GM19452 (cell line): ENCODE measurements at regions not wholly inside any gene's neighbourhood (a gene's known extent, or its start where the extent isn't known, plus 50 kb on each side); places are given as distances from the start of the nearest gene placed in this dataset.

Experiments used
- ATAC-seq: cut with Tn5 transposase; IDR thresholded peaks from one replicate; pipeline ENCODE4 v1.9.1; 2021; ENCODE audit not compliant: unreplicated experiment

DNA sequence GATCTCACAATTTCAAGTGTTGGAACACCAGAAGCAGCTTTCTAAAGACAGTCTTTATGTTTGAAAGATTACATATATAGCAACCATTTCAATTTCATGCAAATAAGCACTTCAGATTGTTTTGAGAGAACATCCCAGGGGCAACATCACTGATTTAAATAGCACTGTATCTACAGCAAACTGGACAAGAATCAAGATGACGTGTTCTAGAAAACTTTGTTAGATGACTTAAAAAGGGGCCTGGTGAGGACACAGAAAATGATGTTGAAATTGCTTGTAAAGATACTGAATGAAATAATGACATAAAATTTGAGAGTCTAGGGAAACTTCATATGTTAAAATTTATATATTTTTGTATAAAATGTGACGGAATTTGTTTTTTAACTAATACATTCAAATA, 277.1 kb downstream of the KLF12 start:
- ATAC-seq = no peak

GRCh38 chr13:73851104-73851503, 283.1 kb downstream of the KLF12 start:
- no peak for ATAC-seq

GRCh38 chr13:73850104-73850873, 283.9 kb downstream of the KLF12 start:
- no peak for ATAC-seq

DNA sequence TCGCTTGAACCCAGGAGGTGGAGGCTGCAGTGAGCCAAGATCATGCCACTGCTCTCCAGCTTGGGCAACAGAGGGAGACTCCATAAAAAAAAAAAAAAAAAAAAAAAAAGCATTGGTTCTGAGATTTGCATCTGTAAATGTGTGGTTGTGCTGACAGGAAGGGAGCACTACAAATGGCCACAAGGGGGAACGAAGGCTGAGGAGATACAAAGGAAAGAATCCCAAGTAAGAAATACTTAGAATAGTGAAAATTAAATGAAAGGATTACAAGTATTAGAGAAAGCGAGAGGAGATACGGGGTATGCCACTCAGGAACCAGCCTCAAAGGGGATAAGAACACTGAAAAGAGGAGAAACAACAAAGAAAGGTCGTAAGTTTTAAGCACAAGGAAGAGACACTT, 284.9 kb downstream of the KLF12 start:
- no peak for ATAC-seq

DNA sequence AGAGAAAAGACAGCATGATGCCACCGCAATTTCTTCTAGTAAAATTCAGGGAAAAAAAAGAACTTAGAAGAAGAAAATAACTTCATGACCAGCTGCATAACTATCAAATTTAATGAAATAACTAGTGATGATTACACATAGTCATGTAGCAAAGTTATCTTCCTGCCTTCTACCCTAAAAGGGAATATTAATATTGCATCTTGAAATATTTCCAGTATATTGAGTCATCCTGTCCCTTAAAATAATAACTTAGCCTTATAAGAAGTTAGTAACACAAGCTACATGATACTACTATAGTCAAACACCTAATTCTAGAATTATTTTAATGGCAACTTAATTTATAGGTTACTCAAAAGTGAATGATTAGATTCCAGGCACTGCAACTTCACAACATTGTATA, 289.2 kb downstream of the KLF12 start:
- ATAC-seq = no peak

GRCh38 chr13:73842626-73843025, 291.6 kb downstream of the KLF12 start:
- ATAC-seq = no peak

GRCh38 chr13:73842184-73842583, 292.0 kb downstream of the KLF12 start:
- ATAC-seq = no peak

DNA sequence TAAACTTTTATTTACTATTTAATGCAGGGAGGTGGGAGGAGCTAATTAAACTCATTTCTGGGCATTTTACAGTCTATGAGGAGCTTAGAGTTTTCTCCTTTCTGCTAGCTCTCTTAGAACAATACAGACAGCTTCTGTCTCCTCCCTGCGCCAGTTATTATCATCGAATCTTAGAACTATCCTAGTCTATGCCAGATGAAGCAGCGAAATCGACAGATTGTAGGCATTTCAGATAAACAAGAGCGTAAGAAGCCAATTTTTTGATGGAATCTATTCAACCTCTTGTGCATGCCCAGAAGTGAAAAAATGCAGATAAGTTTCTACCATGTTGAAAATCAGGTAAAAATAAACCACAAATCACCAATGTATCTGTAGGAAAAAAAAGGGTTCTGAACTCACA, 297.1 kb downstream of the KLF12 start:
- ATAC-seq = no peak

DNA sequence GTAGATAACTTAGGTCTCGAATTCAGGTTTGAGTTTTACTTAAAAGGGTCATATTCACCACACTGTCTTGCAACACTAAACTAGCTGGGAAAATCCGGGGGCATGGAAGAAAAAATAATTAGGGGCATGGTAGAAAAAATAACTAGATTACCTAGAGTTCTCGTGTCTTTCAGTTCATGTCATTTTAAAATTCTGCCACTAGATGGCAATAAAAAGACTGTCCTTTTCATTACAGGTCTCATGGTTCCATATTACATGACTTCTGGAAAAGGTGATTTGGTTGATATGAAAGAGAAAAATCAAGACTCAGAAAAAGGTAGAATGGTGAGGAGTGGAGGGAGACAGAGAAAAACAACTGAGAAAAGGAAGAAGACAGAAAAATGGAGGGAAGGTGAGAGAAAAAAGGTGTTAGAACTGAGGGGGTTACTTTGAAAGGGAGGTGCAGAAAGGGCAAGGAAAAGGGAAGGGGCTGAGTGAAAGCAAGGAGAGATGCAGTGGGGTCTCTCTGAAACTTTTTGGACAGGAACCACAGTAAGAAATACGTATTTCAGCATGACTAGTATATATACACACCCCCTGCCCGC, 299.0 kb downstream of the KLF12 start:
- ATAC-seq = peak; percentile 56

- ATAC-seq = no peak
Measured at GRCh38 chr13:73833325-73834070, 300.7 kb downstream of the KLF12 start.

DNA sequence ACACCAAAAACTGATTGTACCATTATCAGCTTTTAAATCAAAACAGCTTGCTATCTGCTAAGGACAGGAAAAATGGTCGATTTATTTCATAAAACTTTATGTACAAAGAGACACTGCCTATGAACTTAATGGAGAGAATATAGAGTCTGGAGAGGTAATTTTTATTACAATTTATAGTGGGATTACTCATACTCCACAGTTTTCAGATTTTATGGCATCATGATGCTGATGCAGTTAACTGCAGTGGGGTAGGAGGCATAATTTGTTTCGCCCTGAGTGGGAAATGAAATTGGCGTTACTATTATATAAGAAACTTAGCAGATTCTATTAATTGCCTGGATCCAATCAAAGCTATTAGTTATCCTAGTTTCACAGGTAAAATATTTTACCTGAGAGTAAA, 301.4 kb downstream of the KLF12 start:
- ATAC-seq = no peak

DNA sequence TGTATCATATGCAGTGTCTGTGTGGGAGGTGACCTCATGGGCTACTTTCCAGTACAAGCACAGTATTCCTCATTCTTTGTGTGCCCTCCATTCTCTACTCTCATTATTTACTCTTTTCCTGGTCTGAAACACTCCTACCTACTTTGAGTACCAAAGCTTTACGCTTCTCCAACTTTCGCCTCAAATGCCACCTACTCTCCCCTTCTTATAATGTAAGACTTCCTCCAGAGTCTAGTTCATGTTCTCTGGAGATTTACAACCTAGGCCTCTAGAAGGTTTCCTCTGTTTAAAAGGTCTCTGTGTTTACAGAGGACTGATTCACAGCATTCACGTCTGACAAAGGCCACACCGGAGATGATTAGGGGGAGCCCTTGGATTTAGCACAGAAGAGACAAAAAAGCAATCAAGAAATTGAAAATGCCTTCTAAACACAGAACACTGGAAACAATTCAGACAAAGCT, 302.0 kb downstream of the KLF12 start:
- no peak for ATAC-seq

DNA sequence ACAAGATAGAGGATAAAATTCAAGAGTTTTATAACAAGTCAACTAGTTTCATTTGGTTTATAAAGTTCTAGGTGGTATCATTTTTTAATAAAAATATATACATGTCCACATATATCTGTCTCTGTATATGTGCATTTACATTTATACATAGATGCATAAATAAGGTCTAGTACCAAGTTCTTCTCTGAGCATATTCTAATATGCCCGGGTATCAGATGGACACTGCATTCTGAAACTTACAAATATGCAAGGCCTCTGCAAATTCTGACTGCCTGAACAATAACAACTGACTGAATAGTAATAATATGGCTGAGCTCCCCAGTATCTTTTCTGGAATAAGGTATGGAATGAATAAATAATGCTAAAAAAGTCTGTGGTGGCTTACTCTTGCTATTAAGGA, 304.8 kb downstream of the KLF12 start:
- ATAC-seq = no peak

DNA sequence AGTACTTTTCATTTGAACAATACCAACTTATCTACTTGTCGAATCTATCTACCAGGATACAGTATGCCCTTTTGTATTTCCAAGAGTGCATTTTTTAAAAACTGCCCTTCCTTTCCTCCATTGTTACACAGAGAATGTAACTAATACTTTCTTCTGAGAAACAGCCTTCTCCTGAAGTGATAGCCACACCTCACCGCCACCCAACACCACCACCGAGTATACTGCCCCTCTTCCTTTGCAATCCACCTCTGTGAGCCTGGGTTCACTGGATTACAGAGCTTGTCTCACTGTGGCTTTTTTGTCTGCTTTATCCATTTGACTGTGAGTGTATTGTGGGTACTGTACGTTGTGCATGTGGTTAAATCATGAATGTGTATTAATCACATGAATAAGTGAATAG, 305.4 kb downstream of the KLF12 start:
- no peak for ATAC-seq

- ATAC-seq = no peak
Measured at GRCh38 chr13:73827434-73827833, 306.8 kb downstream of the KLF12 start.

GRCh38 chr13:73825143-73825542, 309.1 kb downstream of the KLF12 start:
- no peak for ATAC-seq

DNA sequence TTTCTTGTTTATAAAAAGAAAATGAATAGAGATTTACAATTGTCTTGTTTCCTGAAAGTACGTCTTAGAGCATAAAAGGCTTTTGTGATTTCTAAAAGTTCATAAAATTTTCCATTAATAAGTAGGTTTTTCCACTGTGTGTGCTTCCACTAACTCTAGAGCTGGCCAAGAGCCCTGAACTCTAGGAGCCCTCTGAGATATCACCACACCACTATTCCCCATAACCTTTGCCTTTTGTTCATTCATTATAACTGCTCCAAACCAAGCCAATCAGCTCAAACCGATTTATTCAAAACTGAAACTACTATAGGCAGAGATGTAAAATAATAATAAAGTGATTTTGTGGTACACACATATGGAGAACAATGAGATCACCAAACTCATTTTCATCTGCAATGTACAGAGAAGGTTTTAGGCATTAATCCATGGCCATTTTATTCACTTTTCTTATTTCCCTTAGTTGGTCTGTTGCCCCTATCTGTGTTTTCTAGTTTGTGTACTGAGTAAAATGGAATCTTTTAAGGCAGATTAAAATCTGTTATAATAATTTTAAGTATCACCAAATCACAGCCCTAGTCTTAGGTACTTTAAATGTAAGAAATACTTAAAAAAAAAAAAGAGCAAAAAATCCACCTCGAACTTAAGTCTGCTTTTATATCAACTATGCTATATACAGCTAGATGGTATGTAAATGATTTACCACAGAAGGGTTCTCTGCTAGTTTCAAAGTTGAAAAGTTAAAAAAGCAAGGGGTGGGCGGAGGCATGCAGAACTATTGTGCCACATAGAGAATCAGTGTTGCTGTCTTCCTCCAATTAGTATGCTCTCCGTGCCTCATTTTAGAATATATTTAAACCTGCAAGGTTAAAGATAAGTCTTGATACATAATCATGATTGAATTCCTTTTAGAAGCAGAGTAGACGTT, 311.3 kb downstream of the KLF12 start:
- ATAC-seq = no peak

- ATAC-seq = no peak
Measured at GRCh38 chr13:73820688-73821087, 313.5 kb downstream of the KLF12 start.

- ATAC-seq = no peak
Measured at GRCh38 chr13:73820285-73820684, 313.9 kb downstream of the KLF12 start.

GRCh38 chr13:73819711-73820110, 314.5 kb downstream of the KLF12 start:
- ATAC-seq = no peak

- ATAC-seq = no peak
Measured at GRCh38 chr13:73816702-73817101, 317.5 kb downstream of the KLF12 start.
